A549 (cell line): ENCODE measurements at regions not wholly inside any gene's neighbourhood (a gene's known extent, or its start where the extent isn't known, plus 50 kb on each side); places are given as distances from the start of the nearest gene placed in this dataset.

Experiments
- ATAC-seq, 2 experiments: fragments of 200-7000 bp in 1 of 2; fragments of >200 bp in 1 of 2; cut with Nextera tagmentation in 1 of 2; cut with Tn5 transposase in 1 of 2; 3 replicates each; pipeline versions ENCODE4 v1.8.0 to v1.9.1; 2018 to 2020; ENCODE audit warnings: mild to moderate bottlenecking in 1 of 2, moderate library complexity in 1 of 2
- CTCF ChIA-PET: fragments of 300-600 bp; sonication (Branson Sonifier 250); formaldehyde crosslinking; extraction: SDS; loops from one replicate; lab custom pipeline; 2021; ENCODE audit warnings: antibody characterized with exemption, inconsistent platforms; lab: Yijun Ruan, JAX
- POLR2A ChIA-PET: fragments of 350-600 bp; formaldehyde crosslinking; extraction: SDS; loops from one replicate; lab custom pipeline; 2021; ENCODE audit warnings: antibody characterized with exemption, inconsistent platforms; lab: Yijun Ruan, JAX
- DNase-seq, 2 experiments: peaks; one replicate each; pipeline versions ENCODE4 v3.0.0 to v3.0.0-alpha.2; 2011 to 2016; ENCODE audit warnings: low read depth in 1 of 2, low spot score in 1 of 2
- FAIRE-seq: peaks from 2 replicates; lab custom pipeline; 2011; peaks lifted over from hg19 to GRCh38; lab: Jason Lieb, UNC
- H3K27ac ChIP-seq, 2 experiments: fragments of >200 bp; sonication (Bioruptor Twin); formaldehyde crosslinking; 3 replicates each; pipeline ENCODE4 v1.5.1; 2016 to 2017
- H3K4me1 ChIP-seq: fragments of >200 bp; sonication (Bioruptor Twin); formaldehyde crosslinking; 3 replicates; pipeline ENCODE4 v1.6.1; 2016
- H3K4me2 ChIP-seq: fragments of >200 bp; sonication (Bioruptor Twin); formaldehyde crosslinking; 3 replicates; pipeline ENCODE4 v1.6.1; 2016
- H3K4me3 ChIP-seq: fragments of >200 bp; sonication (Bioruptor Twin); formaldehyde crosslinking; 3 replicates; pipeline ENCODE4 v1.5.1; 2016
- H3K9me3 ChIP-seq: fragments of >200 bp; sonication (Bioruptor Twin); formaldehyde crosslinking; 3 replicates; pipeline ENCODE4 v1.6.1; 2016
- CBX8 ChIP-seq: fragments of 200-600 bp; sonication (generic); IDR thresholded peaks from 2 replicates; pipeline ENCODE4 v1.6.1; 2016
- CHD4 ChIP-seq: fragments of 200-600 bp; sonication (generic); IDR thresholded peaks from 2 replicates; pipeline ENCODE4 v1.6.1; 2016; ENCODE audit warnings: antibody characterized with exemption, mild to moderate bottlenecking, borderline replicate concordance
- EP300 ChIP-seq, 2 experiments: fragments of >200 bp; sonication (Bioruptor Twin); formaldehyde crosslinking; IDR thresholded peaks; 2 replicates in 1 of 2; 3 replicates in 1 of 2; pipeline ENCODE4 v1.6.1; 2016 to 2017
- ESRRA ChIP-seq: fragments of 150-350 bp; IDR thresholded peaks from 2 replicates; pipeline ENCODE4 v1.6.1; 2014; ENCODE audit warnings: mild to moderate bottlenecking, low read length, borderline replicate concordance
- FOSB ChIP-seq: fragments of 250-450 bp; sonication (Bioruptor Pico); IDR thresholded peaks from 2 replicates; pipeline ENCODE4 v1.5.0; 2020; ENCODE audit warnings: mild to moderate bottlenecking, moderate library complexity
- FOSL2 ChIP-seq, 2 experiments: fragments of 450-650 bp in 1 of 2; fragments of >200 bp in 1 of 2; sonication (Bioruptor Twin) in 1 of 2; formaldehyde crosslinking; IDR thresholded peaks; 2 replicates each; pipeline versions ENCODE4 v1.5.0 to v1.6.1; 2016 to 2020; ENCODE audit warnings: mild to moderate bottlenecking in 1 of 2, moderate library complexity in 1 of 2
- FOXS1 ChIP-seq: fragments of 250-450 bp; sonication (Bioruptor Pico); IDR thresholded peaks from 2 replicates; pipeline ENCODE4 v1.5.0; 2020; ENCODE audit warnings: mild to moderate bottlenecking, moderate library complexity
- GATA3 ChIP-seq: IDR thresholded peaks from 2 replicates; pipeline ENCODE4 v1.6.1; 2012; ENCODE audit warnings: borderline replicate concordance
- JUN ChIP-seq, 2 experiments: fragments of >200 bp; sonication (Bioruptor Twin); formaldehyde crosslinking; IDR thresholded peaks; 2 replicates in 1 of 2; 3 replicates in 1 of 2; pipeline ENCODE4 v1.6.1; 2016 to 2017
- JUNB ChIP-seq: fragments of >200 bp; sonication (Bioruptor Twin); formaldehyde crosslinking; IDR thresholded peaks from 2 replicates; pipeline ENCODE4 v1.6.1; 2016
- KDM1A ChIP-seq: fragments of 200-600 bp; sonication (generic); IDR thresholded peaks from 2 replicates; pipeline ENCODE4 v1.6.1; 2016; ENCODE audit warnings: low read depth, mild to moderate bottlenecking
- MAZ ChIP-seq: fragments of 150-350 bp; IDR thresholded peaks from 2 replicates; pipeline ENCODE4 v1.6.1; 2014; ENCODE audit warnings: antibody characterized with exemption, low read depth, low read length, borderline replicate concordance
- MYC ChIP-seq: IDR thresholded peaks from 2 replicates; pipeline ENCODE4 v1.6.1; 2012; ENCODE audit warnings: mild to moderate bottlenecking, inconsistent platforms, low read length, improper control_type of control experiment, borderline replicate concordance
- NFE2L2 ChIP-seq: fragments of 150-350 bp; conservative IDR thresholded peaks from 2 replicates; pipeline ENCODE4 v1.6.1; 2014; ENCODE audit warnings: low read length
- RAD21 ChIP-seq, 2 experiments: fragments of >200 bp in 1 of 2; sonication (Bioruptor Twin) in 1 of 2; formaldehyde crosslinking in 1 of 2; IDR thresholded peaks in 1 of 2; conservative IDR thresholded peaks in 1 of 2; 2 replicates in 1 of 2; 3 replicates in 1 of 2; pipeline ENCODE4 v1.6.1; 2012 to 2018; ENCODE audit warnings: inconsistent platforms in 1 of 2
- RNF2 ChIP-seq: fragments of 200-600 bp; sonication (generic); IDR thresholded peaks from 2 replicates; pipeline ENCODE4 v1.6.1; 2016; ENCODE audit warnings: low read depth, mild to moderate bottlenecking, antibody characterized with exemption, moderate library complexity, borderline replicate concordance
- SREBF2 ChIP-seq: fragments of 450-650 bp; IDR thresholded peaks from 2 replicates; pipeline ENCODE4 v1.6.1; 2014; ENCODE audit warnings: mild to moderate bottlenecking, moderate library complexity
- TP53 ChIP-seq: fragments of 250-450 bp; sonication (Bioruptor Pico); IDR thresholded peaks from 2 replicates; pipeline ENCODE4 v1.5.0; 2021; ENCODE audit warnings: mild to moderate bottlenecking, moderate library complexity
- ZC3H11A ChIP-seq: fragments of 450-650 bp; IDR thresholded peaks from 2 replicates; pipeline ENCODE4 v1.6.1; 2014; ENCODE audit warnings: antibody characterized with exemption, mild to moderate bottlenecking
- WGBS: methylation state at CpG from one replicate; pipeline ENCODE4 v1.1.6; 2017; ENCODE audit errors: missing lambda C conversion rate; 5-methylcytosine and 5-hydroxymethylcytosine counted together
- TF ChIP-seq, protein P1 (sequence below): fragments of 250-450 bp; sonication (Bioruptor Pico); IDR thresholded peaks from 2 replicates; pipeline ENCODE4 v1.5.0; 2021; ENCODE audit warnings: mild to moderate bottlenecking, moderate library complexity, borderline replicate concordance
- TF ChIP-seq, protein P2 (sequence below): IDR thresholded peaks from 2 replicates; pipeline ENCODE4 v1.6.1; 2012
- TF ChIP-seq, protein P3 (sequence below): fragments of 200-600 bp; sonication (generic); IDR thresholded peaks from 2 replicates; pipeline ENCODE4 v1.6.1; 2016; ENCODE audit warnings: antibody characterized with exemption, mild to moderate bottlenecking, moderate library complexity
- TF ChIP-seq, protein P4 (sequence below): fragments of >200 bp; sonication (Bioruptor Twin); formaldehyde crosslinking; IDR thresholded peaks from 2 replicates; pipeline ENCODE4 v1.6.1; 2016

DNA sequence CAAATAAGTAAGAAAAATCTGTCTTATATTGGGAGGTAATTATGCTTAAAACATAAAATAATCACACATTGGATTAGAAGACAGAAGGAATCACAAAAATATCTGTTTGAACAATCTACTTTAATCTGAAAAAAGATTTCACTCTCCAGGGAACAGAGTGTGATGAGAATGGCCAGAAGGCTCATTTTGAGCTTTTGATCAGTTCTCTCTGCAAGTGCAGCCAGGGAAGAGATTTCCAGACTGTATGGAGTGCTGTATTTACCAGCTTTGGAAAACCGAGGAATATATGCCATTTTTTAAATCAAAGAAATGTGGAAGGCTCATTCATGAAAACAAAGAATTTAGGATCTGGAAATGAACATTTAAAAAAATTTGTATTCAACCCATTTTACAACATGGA, 83.0 kb upstream of the WAC start:
- no peak for TF ChIP-seq JUN (IDR thresholded peaks at IDR 0.05)
- no peak for TF ChIP-seq ESRRA
- TF ChIP-seq ZC3H11A = no peak
- TF ChIP-seq NFE2L2 = no peak
- TF ChIP-seq, protein P1, sequence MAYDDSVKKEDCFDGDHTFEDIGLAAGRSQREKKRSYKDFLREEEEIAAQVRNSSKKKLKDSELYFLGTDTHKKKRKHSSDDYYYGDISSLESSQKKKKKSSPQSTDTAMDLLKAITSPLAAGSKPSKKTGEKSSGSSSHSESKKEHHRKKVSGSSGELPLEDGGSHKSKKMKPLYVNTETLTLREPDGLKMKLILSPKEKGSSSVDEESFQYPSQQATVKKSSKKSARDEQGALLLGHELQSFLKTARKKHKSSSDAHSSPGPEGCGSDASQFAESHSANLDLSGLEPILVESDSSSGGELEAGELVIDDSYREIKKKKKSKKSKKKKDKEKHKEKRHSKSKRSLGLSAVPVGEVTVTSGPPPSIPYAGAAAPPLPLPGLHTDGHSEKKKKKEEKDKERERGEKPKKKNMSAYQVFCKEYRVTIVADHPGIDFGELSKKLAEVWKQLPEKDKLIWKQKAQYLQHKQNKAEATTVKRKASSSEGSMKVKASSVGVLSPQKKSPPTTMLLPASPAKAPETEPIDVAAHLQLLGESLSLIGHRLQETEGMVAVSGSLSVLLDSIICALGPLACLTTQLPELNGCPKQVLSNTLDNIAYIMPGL (CRISPR knock-in tag) = no peak
- no peak for TF ChIP-seq RNF2
- no peak for TF ChIP-seq FOSB
- TF ChIP-seq KDM1A = no peak
- TF ChIP-seq, protein P2, sequence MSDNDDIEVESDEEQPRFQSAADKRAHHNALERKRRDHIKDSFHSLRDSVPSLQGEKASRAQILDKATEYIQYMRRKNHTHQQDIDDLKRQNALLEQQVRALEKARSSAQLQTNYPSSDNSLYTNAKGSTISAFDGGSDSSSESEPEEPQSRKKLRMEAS = no peak
- no peak for TF ChIP-seq MYC
- TF ChIP-seq, protein P3, sequence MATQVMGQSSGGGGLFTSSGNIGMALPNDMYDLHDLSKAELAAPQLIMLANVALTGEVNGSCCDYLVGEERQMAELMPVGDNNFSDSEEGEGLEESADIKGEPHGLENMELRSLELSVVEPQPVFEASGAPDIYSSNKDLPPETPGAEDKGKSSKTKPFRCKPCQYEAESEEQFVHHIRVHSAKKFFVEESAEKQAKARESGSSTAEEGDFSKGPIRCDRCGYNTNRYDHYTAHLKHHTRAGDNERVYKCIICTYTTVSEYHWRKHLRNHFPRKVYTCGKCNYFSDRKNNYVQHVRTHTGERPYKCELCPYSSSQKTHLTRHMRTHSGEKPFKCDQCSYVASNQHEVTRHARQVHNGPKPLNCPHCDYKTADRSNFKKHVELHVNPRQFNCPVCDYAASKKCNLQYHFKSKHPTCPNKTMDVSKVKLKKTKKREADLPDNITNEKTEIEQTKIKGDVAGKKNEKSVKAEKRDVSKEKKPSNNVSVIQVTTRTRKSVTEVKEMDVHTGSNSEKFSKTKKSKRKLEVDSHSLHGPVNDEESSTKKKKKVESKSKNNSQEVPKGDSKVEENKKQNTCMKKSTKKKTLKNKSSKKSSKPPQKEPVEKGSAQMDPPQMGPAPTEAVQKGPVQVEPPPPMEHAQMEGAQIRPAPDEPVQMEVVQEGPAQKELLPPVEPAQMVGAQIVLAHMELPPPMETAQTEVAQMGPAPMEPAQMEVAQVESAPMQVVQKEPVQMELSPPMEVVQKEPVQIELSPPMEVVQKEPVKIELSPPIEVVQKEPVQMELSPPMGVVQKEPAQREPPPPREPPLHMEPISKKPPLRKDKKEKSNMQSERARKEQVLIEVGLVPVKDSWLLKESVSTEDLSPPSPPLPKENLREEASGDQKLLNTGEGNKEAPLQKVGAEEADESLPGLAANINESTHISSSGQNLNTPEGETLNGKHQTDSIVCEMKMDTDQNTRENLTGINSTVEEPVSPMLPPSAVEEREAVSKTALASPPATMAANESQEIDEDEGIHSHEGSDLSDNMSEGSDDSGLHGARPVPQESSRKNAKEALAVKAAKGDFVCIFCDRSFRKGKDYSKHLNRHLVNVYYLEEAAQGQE = no peak
- no peak for TF ChIP-seq FOSL2 (IDR thresholded peaks at IDR 0.05)
- TF ChIP-seq FOSL2 (CRISPR knock-in tag; IDR thresholded peaks at IDR 0.05) = no peak
- no peak for TF ChIP-seq GATA3
- TF ChIP-seq EP300 (IDR thresholded peaks at IDR 0.05) = no peak
- no peak overlapping the region for H3K4me3 ChIP-seq
- no peak for ATAC-seq
- POLR2A ChIA-PET = interaction anchor here (0.5 kb wide), 1 partner anchor 1491 kb away, joined by 3 read pairs; no protein-coding TSS in a partner anchor
- no peak overlapping the region for H3K4me2 ChIP-seq
- CTCF ChIA-PET = interaction anchor here (1.4 to 2.1 kb wide), 2 partner anchors 19 to 39 kb away, joined by 4 read pairs; no protein-coding TSS in a partner anchor
- no peak for DNase-seq
- 0% methylated on average over 1 of the region's 1 CpG for WGBS
- no peaks in the 10 kb centered on the region for H3K4me1 ChIP-seq
- no peak for FAIRE-seq
- no peak overlapping the region for H3K27ac ChIP-seq
- H3K9me3 ChIP-seq = peaks cover 13% of the 10 kb centered on the region

DNA sequence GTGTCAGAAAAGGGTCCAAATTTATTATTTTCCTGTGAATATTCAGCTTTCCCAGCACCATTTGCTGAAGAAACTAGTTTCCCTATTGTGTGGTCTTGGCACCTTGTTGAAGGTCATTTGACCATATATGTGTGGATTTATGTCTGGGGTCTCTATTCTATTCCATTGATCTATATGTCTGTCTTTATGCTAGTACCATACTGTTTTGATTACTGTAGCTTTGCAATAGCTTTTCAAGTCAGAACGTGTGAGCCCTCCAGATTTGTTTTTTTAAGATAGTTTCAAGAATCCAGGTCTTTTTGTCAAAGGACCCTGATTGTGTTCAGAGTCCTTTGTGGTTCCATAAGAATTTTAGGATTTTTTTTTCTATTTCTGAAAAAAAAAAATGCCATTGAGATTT, 79.0 kb upstream of the WAC start:
- POLR2A ChIA-PET = no interaction called here

More for the DNA sequence above, 79.0 kb upstream of the WAC start:
- Histone ChIP-seq H3K9me3 (peaks cover 13% of the 10 kb centered on the region), H3K27ac (no peak overlapping the region), H3K4me2 (no peak overlapping the region), H3K4me1 (no peaks in the 10 kb centered on the region), H3K4me3 (no peak overlapping the region)
- WGBS = 12% methylated on average over 1 of the region's 1 CpG
- TF ChIP-seq, protein P2 = no peak
- TF ChIP-seq GATA3 (no peak), MYC (no peak), JUNB (no peak), ESRRA (no peak), SREBF2 (no peak), JUN (IDR thresholded peaks at IDR 0.05) (no peak), FOXS1 (CRISPR knock-in tag) (no peak), CBX8 (no peak), RAD21 (conservative IDR thresholded peaks at IDR 0.05 in 1 of 2, IDR thresholded peaks at IDR 0.05 in 1 of 2) (no peak), MAZ (no peak), RNF2 (no peak), CHD4 (no peak), TP53 (CRISPR knock-in tag) (no peak)
- TF ChIP-seq, protein P4, sequence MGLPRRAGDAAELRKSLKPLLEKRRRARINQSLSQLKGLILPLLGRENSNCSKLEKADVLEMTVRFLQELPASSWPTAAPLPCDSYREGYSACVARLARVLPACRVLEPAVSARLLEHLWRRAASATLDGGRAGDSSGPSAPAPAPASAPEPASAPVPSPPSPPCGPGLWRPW = no peak
- DNase-seq = no peak
- CTCF ChIA-PET = interaction anchor here (1.1 kb wide), 1 partner anchor 9 kb away, joined by 3 read pairs; no protein-coding TSS in a partner anchor
- FAIRE-seq = no peak
- ATAC-seq = no peak
